ENCODE measurements at regions not wholly inside any gene's neighbourhood (a gene's known extent, or its start where the extent isn't known, plus 50 kb on each side); places are given as distances from the start of the nearest gene placed in this dataset.

DNA sequence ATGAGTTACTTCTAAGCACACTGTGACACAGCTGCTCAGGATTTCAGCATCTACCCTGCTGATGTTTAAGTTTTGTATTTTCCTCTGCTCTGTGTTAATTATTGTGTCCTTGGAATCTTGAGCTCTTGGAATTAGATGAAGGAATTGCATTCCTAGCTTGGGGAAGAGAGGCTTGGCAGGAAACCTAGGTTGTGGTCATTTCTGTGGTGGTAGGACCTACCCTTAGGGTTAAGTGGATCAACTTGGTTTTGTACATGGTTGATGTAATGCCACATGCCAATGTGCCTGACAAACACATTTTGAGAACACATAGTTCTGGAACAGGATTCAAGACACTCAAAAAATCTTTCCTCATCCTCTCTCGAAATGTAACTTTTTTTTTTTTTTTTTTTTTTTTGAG is 264.5 kb upstream of the MEX3C start:
- H3K4me3 ChIP-seq = no peak overlapping the region
- H3K36me3 ChIP-seq = no peaks in the 10 kb centered on the region
- no peak overlapping the region for H3K27ac ChIP-seq
- 86 to 96% (median 93%) methylated on average over 1 of the region's 1 CpG for WGBS, 5 donors
- no peak for DNase-seq
- TF ChIP-seq POLR2A (IDR thresholded peaks at IDR 0.05) (no peak), EP300 (IDR thresholded peaks at IDR 0.05) (no peak), POLR2AphosphoS5 (IDR thresholded peaks at IDR 0.05) (no peak)
- TF ChIP-seq, protein P1, sequence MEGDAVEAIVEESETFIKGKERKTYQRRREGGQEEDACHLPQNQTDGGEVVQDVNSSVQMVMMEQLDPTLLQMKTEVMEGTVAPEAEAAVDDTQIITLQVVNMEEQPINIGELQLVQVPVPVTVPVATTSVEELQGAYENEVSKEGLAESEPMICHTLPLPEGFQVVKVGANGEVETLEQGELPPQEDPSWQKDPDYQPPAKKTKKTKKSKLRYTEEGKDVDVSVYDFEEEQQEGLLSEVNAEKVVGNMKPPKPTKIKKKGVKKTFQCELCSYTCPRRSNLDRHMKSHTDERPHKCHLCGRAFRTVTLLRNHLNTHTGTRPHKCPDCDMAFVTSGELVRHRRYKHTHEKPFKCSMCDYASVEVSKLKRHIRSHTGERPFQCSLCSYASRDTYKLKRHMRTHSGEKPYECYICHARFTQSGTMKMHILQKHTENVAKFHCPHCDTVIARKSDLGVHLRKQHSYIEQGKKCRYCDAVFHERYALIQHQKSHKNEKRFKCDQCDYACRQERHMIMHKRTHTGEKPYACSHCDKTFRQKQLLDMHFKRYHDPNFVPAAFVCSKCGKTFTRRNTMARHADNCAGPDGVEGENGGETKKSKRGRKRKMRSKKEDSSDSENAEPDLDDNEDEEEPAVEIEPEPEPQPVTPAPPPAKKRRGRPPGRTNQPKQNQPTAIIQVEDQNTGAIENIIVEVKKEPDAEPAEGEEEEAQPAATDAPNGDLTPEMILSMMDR (IDR thresholded peaks at IDR 0.05) = no peak
- H3K4me1 ChIP-seq = no peaks in the 10 kb centered on the region
- no peaks in the 10 kb centered on the region for H3K9me3 ChIP-seq
- intact Hi-C loops (cut with DNase I; ENCODE audit: low total_unique reads) = no loop called here
- H3K27me3 ChIP-seq = no peaks in the 10 kb centered on the region

DNA sequence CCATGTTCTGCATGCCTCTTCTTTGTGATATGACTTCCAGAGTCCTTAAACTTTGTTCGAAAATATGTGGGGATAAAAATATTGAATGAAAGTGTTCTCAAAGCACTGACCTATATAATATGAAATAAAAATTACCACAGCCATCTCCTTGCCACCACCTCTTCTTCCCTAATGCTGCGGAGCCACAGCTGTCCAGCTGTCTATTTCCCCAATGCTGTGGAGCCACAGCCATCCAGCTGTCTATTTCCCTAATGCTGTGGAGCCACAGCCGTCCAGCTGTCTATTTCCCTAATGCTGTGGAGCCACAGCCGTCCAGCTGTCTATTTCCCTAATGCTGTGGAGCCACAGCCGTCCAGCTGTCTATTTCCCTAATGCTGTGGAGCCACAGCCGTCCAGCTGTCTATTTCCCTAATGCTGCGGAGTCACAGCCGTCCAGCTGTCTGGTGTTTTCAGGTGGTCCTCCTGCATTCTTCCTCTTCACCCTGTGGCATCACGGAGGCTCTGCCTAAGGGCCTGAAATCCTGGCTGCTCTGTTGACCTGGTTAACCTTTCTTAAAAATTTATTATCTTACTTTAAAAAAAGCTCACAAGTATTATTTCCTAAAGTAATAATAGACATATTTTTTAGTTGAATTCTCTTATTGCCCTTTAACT is 266.1 kb upstream of the MEX3C start:
- Histone ChIP-seq H3K4me1 (no peaks in the 10 kb centered on the region), H3K9me3 (no peaks in the 10 kb centered on the region), H3K36me3 (no peaks in the 10 kb centered on the region), H3K27ac (no peak overlapping the region), H3K27me3 (no peaks in the 10 kb centered on the region), H3K4me3 (no peak overlapping the region)
- intact Hi-C loops (cut with DNase I; ENCODE audit: low total_unique reads) = no loop called here
- WGBS, 5 donors = 60 to 80% (median 74%) methylated on average over 7 to 9 of the region's 9 CpGs
- no peak for DNase-seq
- TF ChIP-seq POLR2A (IDR thresholded peaks at IDR 0.05) (no peak), POLR2AphosphoS5 (IDR thresholded peaks at IDR 0.05) (no peak), EP300 (IDR thresholded peaks at IDR 0.05) (no peak)
- TF ChIP-seq, protein P1 (IDR thresholded peaks at IDR 0.05) = no peak

DNA sequence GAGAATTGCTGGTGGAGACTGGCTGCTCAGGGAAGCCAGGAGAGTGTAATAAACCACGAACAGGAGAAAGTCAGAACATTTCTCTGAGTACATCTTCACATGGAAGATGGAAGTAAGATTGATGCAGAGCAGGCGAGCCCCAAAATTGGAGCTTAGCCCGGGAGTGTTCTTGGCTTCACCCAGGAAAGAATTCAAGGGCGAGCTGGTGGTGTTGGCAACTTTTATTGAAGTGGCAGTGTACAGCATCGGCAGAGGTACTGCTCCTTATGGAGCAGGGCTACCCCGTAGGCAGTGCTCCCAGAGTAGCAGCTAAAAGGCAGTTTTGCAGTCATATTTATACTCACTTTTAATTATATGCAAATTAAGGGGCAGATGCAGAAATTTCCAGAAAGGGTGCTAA is 281.4 kb upstream of the MEX3C start:
- DNase-seq = no peak
- intact Hi-C loops (cut with DNase I; ENCODE audit: low total_unique reads) = no loop called here
- no peaks in the 10 kb centered on the region for H3K36me3 ChIP-seq
- H3K27ac ChIP-seq = no peak overlapping the region
- TF ChIP-seq POLR2AphosphoS5 (IDR thresholded peaks at IDR 0.05) = no peak
- no peak for TF ChIP-seq POLR2A (IDR thresholded peaks at IDR 0.05)
- no peak for TF ChIP-seq EP300 (IDR thresholded peaks at IDR 0.05)
- TF ChIP-seq, protein P1 (IDR thresholded peaks at IDR 0.05) = no peak
- WGBS, 5 donors = 77 to 90% (median 85%) methylated on average over 6 of the region's 6 CpGs
- no peak overlapping the region for H3K4me3 ChIP-seq
- H3K9me3 ChIP-seq = peaks cover 0 to 3% (median 0%) of the 10 kb centered on the region in 4 donors
- no peaks in the 10 kb centered on the region for H3K27me3 ChIP-seq
- H3K4me1 ChIP-seq = no peaks in the 10 kb centered on the region

DNA sequence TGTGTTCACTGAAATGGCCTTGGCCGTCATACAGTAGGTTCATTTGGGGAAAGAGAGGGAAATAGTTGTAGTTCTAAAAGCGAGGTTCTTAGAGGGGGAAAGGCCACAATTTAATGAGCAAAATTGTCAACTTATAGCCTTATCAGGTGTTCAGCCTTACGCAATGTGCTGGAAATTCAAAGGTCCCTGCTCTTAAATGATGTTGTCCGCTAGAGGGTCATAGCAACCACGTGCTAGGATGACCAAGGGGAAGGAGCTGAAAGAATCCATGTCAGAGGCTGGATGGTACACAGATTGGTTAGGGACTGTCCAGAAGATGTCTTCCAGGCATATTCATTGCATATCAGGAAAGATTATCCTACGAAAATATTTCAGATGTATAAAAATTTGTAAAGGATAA is 282.3 kb upstream of the MEX3C start:
- no peaks in the 10 kb centered on the region for H3K27me3 ChIP-seq
- no peaks in the 10 kb centered on the region for H3K4me1 ChIP-seq
- H3K4me3 ChIP-seq = no peak overlapping the region
- H3K36me3 ChIP-seq = no peaks in the 10 kb centered on the region
- 78 to 83% (median 82%) methylated on average over 6 of the region's 6 CpGs for WGBS, 5 donors
- peaks cover 0 to 3% (median 0%) of the 10 kb centered on the region in 4 donors for H3K9me3 ChIP-seq
- H3K27ac ChIP-seq = no peak overlapping the region
- DNase-seq = no peak
- intact Hi-C loops (cut with DNase I; ENCODE audit: low total_unique reads) = no loop called here
- TF ChIP-seq, protein P1 (IDR thresholded peaks at IDR 0.05) = no peak
- TF ChIP-seq EP300 (IDR thresholded peaks at IDR 0.05) (no peak), POLR2AphosphoS5 (IDR thresholded peaks at IDR 0.05) (no peak), POLR2A (IDR thresholded peaks at IDR 0.05) (no peak)

All from stomach (tissue), 8 donors.